Uterus (tissue), 2 donors: ENCODE measurements at regions not wholly inside any gene's neighbourhood (a gene's known extent, or its start where the extent isn't known, plus 50 kb on each side); places are given as distances from the start of the nearest gene placed in this dataset.

Source experiments
- CTCF ChIP-seq, 4 experiments: fragments of 200-600 bp in 2 of 4; fragments of 450-650 bp in 2 of 4; sonication (generic) in 2 of 4; IDR thresholded peaks; one replicate each; pipeline ENCODE4 v1.5.1; 2016 to 2019; ENCODE audit warnings: antibody characterized with exemption in 4 of 4, mild to moderate bottlenecking in 2 of 4, moderate library complexity in 1 of 4
- POLR2A ChIP-seq, 2 donors: fragments of 450-650 bp; IDR thresholded peaks; one replicate each; pipeline ENCODE4 v1.6.1; 2016; ENCODE audit warnings: antibody characterized with exemption in 2 of 2, mild to moderate bottlenecking in 1 of 2, moderate library complexity in 1 of 2

- TF ChIP-seq CTCF (IDR thresholded peaks at IDR 0.05): no peak
- TF ChIP-seq POLR2A (IDR thresholded peaks at IDR 0.05): no peak
These were observed 76.1 kb upstream of the ASIC2 start for GRCh38 chr17:33369149-33369548.
